ENCODE measurements at regions not wholly inside any gene's neighbourhood (a gene's known extent, or its start where the extent isn't known, plus 50 kb on each side); places are given as distances from the start of the nearest gene placed in this dataset.
A peak's percentile ranks its signal among the peaks of the same experiment; 100 is the strongest.

- H3K4me3 ChIP-seq (ENCODE audit: low read depth, low read length) = no peak overlapping the region
- DNase-seq (ENCODE audit: low read depth) = peak; percentile 93
These were observed 209.2 kb upstream of the HMGA2 start for GRCh38 chr12:65615118-65615517.

GRCh38 chr12:65616022-65616421 lies 208.3 kb upstream of the HMGA2 start:
- no peak for DNase-seq (ENCODE audit: low read depth)
- H3K4me3 ChIP-seq (ENCODE audit: low read depth, low read length) = no peak overlapping the region

GRCh38 chr12:65618588-65618987 lies 205.7 kb upstream of the HMGA2 start:
- no peak overlapping the region for H3K4me3 ChIP-seq (ENCODE audit: low read depth, low read length)
- no peak for DNase-seq (ENCODE audit: low read depth)

- H3K4me3 ChIP-seq (ENCODE audit: low read depth, low read length) = no peak overlapping the region
- no peak for DNase-seq (ENCODE audit: low read depth)
These were observed 205.3 kb upstream of the HMGA2 start for GRCh38 chr12:65619018-65619417.

GRCh38 chr12:65620046-65620445 lies 204.2 kb upstream of the HMGA2 start:
- DNase-seq (ENCODE audit: low read depth) = no peak
- H3K4me3 ChIP-seq (ENCODE audit: low read depth, low read length) = no peak overlapping the region

- no peak for DNase-seq (ENCODE audit: low read depth)
- H3K4me3 ChIP-seq (ENCODE audit: low read depth, low read length) = no peak overlapping the region
These were observed 202.2 kb upstream of the HMGA2 start for GRCh38 chr12:65622056-65622455.

- DNase-seq (ENCODE audit: low read depth) = no peak
These were observed 200.8 kb upstream of the HMGA2 start for GRCh38 chr12:65623507-65623906.

GRCh38 chr12:65624554-65625086 lies 199.7 kb upstream of the HMGA2 start:
- no peak overlapping the region for H3K4me3 ChIP-seq (ENCODE audit: low read depth, low read length)
- DNase-seq (ENCODE audit: low read depth) = no peak

More at GRCh38 chr12:65623507-65623906, 200.8 kb upstream of the HMGA2 start:
- H3K4me3 ChIP-seq (ENCODE audit: low read depth, low read length) = no peak overlapping the region

GRCh38 chr12:65628061-65628460 lies 196.2 kb upstream of the HMGA2 start:
- no peak overlapping the region for H3K4me3 ChIP-seq (ENCODE audit: low read depth, low read length)
- no peak for DNase-seq (ENCODE audit: low read depth)

GRCh38 chr12:65630555-65630954 lies 193.7 kb upstream of the HMGA2 start:
- DNase-seq (ENCODE audit: low read depth) = no peak

GRCh38 chr12:65631621-65632111 lies 192.6 kb upstream of the HMGA2 start:
- peak; percentile 100 for DNase-seq (ENCODE audit: low read depth)
- no peak overlapping the region for H3K4me3 ChIP-seq (ENCODE audit: low read depth, low read length)

More at GRCh38 chr12:65630555-65630954, 193.7 kb upstream of the HMGA2 start:
- H3K4me3 ChIP-seq (ENCODE audit: low read depth, low read length) = no peak overlapping the region

- DNase-seq (ENCODE audit: low read depth) = no peak
- H3K4me3 ChIP-seq (ENCODE audit: low read depth, low read length) = no peak overlapping the region
These were observed 192.0 kb upstream of the HMGA2 start for GRCh38 chr12:65632131-65632855.

- H3K4me3 ChIP-seq (ENCODE audit: low read depth, low read length) = no peak overlapping the region
- DNase-seq (ENCODE audit: low read depth) = no peak
These were observed 190.2 kb upstream of the HMGA2 start for GRCh38 chr12:65634061-65634460.

GRCh38 chr12:65634626-65635331 lies 189.5 kb upstream of the HMGA2 start:
- H3K4me3 ChIP-seq (ENCODE audit: low read depth, low read length) = no peak overlapping the region
- DNase-seq (ENCODE audit: low read depth) = peak; percentile 82

GRCh38 chr12:65636436-65636835 lies 187.8 kb upstream of the HMGA2 start:
- DNase-seq (ENCODE audit: low read depth) = no peak
- no peak overlapping the region for H3K4me3 ChIP-seq (ENCODE audit: low read depth, low read length)

GRCh38 chr12:65637150-65637549 lies 187.1 kb upstream of the HMGA2 start:
- no peak for DNase-seq (ENCODE audit: low read depth)
- no peak overlapping the region for H3K4me3 ChIP-seq (ENCODE audit: low read depth, low read length)

GRCh38 chr12:65637774-65638173 lies 186.5 kb upstream of the HMGA2 start:
- no peak overlapping the region for H3K4me3 ChIP-seq (ENCODE audit: low read depth, low read length)
- DNase-seq (ENCODE audit: low read depth) = no peak

- no peak for DNase-seq (ENCODE audit: low read depth)
- no peak overlapping the region for H3K4me3 ChIP-seq (ENCODE audit: low read depth, low read length)
These were observed 186.0 kb upstream of the HMGA2 start for GRCh38 chr12:65638324-65638723.

- peak; percentile 97 for DNase-seq (ENCODE audit: low read depth)
- H3K4me3 ChIP-seq (ENCODE audit: low read depth, low read length) = no peak overlapping the region
These were observed 183.8 kb upstream of the HMGA2 start for GRCh38 chr12:65640489-65640901.

GRCh38 chr12:65642061-65642661 lies 182.1 kb upstream of the HMGA2 start:
- no peak overlapping the region for H3K4me3 ChIP-seq (ENCODE audit: low read depth, low read length)
- DNase-seq (ENCODE audit: low read depth) = no peak

All from skeletal muscle cell (primary cell).